Neutrophil (primary cell): ENCODE measurements at regions not wholly inside any gene's neighbourhood (a gene's known extent, or its start where the extent isn't known, plus 50 kb on each side); places are given as distances from the start of the nearest gene placed in this dataset.

Experiments used
- H3K27ac ChIP-seq: fragments of 200-600 bp; sonication (generic); 2 replicates; pipeline ENCODE4 v1.5.1; 2016; ENCODE audit warnings: mild to moderate bottlenecking, moderate library complexity
- H3K27me3 ChIP-seq: fragments of 200-600 bp; sonication (generic); 2 replicates; pipeline ENCODE4 v1.6.0; 2016; ENCODE audit warnings: mild to moderate bottlenecking
- H3K36me3 ChIP-seq: fragments of 200-600 bp; sonication (generic); 2 replicates; pipeline ENCODE4 v1.5.1; 2017
- H3K4me1 ChIP-seq, 2 experiments: fragments of 200-600 bp in 1 of 2; sonication (generic) in 1 of 2; 1 replicate in 1 of 2; 2 replicates in 1 of 2; pipeline versions ENCODE4 v1.5.1 to v1.6.1; 2013 to 2016; ENCODE audit warnings: low read depth in 1 of 2, low read length in 1 of 2, mild to moderate bottlenecking in 1 of 2, moderate library complexity in 1 of 2; ENCODE audit not compliant: control insufficient read depth in 1 of 2, insufficient read depth in 1 of 2
- H3K4me3 ChIP-seq, 2 experiments: fragments of 200-600 bp in 1 of 2; sonication (generic) in 1 of 2; 1 replicate in 1 of 2; 2 replicates in 1 of 2; pipeline ENCODE4 v1.5.1; 2013 to 2016; ENCODE audit warnings: low read depth in 1 of 2, low read length in 1 of 2, mild to moderate bottlenecking in 1 of 2, moderate library complexity in 1 of 2
- H3K9me3 ChIP-seq: fragments of 200-600 bp; sonication (generic); 2 replicates; pipeline ENCODE4 v1.5.1; 2016
- TF ChIP-seq, protein P1 (sequence below): fragments of 200-600 bp; sonication (generic); IDR thresholded peaks from 2 replicates; pipeline ENCODE4 v1.5.1; 2016; ENCODE audit warnings: antibody characterized with exemption

- no peaks in the 10 kb centered on the region for H3K4me1 ChIP-seq
- H3K27ac ChIP-seq = no peak overlapping the region
- H3K4me3 ChIP-seq = no peak overlapping the region
- no peaks in the 10 kb centered on the region for H3K27me3 ChIP-seq
- H3K9me3 ChIP-seq = no peaks in the 10 kb centered on the region
- TF ChIP-seq, protein P1, sequence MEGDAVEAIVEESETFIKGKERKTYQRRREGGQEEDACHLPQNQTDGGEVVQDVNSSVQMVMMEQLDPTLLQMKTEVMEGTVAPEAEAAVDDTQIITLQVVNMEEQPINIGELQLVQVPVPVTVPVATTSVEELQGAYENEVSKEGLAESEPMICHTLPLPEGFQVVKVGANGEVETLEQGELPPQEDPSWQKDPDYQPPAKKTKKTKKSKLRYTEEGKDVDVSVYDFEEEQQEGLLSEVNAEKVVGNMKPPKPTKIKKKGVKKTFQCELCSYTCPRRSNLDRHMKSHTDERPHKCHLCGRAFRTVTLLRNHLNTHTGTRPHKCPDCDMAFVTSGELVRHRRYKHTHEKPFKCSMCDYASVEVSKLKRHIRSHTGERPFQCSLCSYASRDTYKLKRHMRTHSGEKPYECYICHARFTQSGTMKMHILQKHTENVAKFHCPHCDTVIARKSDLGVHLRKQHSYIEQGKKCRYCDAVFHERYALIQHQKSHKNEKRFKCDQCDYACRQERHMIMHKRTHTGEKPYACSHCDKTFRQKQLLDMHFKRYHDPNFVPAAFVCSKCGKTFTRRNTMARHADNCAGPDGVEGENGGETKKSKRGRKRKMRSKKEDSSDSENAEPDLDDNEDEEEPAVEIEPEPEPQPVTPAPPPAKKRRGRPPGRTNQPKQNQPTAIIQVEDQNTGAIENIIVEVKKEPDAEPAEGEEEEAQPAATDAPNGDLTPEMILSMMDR = no peak
- no peaks in the 10 kb centered on the region for H3K36me3 ChIP-seq
Observed at GRCh38 chr12:97292588-97292987, 170.0 kb upstream of the RMST start.

GRCh38 chr12:97293541-97293940 is 169.1 kb upstream of the RMST start:
- TF ChIP-seq, protein P1 = no peak
- Histone ChIP-seq H3K4me1 (no peaks in the 10 kb centered on the region), H3K27me3 (no peaks in the 10 kb centered on the region), H3K27ac (no peak overlapping the region), H3K36me3 (no peaks in the 10 kb centered on the region), H3K4me3 (no peak overlapping the region), H3K9me3 (no peaks in the 10 kb centered on the region)

DNA sequence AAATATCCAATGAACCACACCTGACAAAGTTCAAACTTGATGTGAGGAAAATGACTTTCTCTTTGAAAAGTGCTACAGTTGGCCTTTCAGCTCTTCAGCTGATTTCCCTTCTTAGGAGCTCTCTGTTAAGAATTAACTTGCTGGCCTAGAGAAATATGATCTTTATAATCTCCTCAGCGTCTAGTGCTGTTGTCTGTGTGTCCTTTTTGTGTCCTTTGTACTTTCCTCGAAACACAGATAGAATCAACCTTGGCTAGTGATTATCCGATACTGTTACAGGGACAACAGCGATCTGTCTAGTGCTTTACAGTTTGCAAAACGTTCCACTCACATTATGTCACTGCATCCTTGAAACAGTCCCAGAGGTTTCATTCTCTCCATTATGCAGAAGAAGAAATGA is 162.8 kb upstream of the RMST start:
- Histone ChIP-seq H3K27ac (no peak overlapping the region), H3K36me3 (no peaks in the 10 kb centered on the region), H3K4me3 (no peak overlapping the region), H3K9me3 (no peaks in the 10 kb centered on the region), H3K27me3 (no peaks in the 10 kb centered on the region), H3K4me1 (no peaks in the 10 kb centered on the region)
- TF ChIP-seq, protein P1 = no peak

- TF ChIP-seq, protein P1 = no peak
- Histone ChIP-seq H3K4me1 (no peaks in the 10 kb centered on the region), H3K9me3 (no peaks in the 10 kb centered on the region), H3K27me3 (no peaks in the 10 kb centered on the region), H3K36me3 (no peaks in the 10 kb centered on the region), H3K27ac (no peak overlapping the region), H3K4me3 (no peak overlapping the region)
Observed at GRCh38 chr12:97300431-97300830, 162.2 kb upstream of the RMST start.

- Histone ChIP-seq H3K27ac (no peak overlapping the region), H3K27me3 (no peaks in the 10 kb centered on the region), H3K4me3 (no peak overlapping the region), H3K36me3 (no peaks in the 10 kb centered on the region), H3K4me1 (no peaks in the 10 kb centered on the region), H3K9me3 (no peaks in the 10 kb centered on the region)
- TF ChIP-seq, protein P1 = no peak
Observed at GRCh38 chr12:97300891-97301290, 161.7 kb upstream of the RMST start.

DNA sequence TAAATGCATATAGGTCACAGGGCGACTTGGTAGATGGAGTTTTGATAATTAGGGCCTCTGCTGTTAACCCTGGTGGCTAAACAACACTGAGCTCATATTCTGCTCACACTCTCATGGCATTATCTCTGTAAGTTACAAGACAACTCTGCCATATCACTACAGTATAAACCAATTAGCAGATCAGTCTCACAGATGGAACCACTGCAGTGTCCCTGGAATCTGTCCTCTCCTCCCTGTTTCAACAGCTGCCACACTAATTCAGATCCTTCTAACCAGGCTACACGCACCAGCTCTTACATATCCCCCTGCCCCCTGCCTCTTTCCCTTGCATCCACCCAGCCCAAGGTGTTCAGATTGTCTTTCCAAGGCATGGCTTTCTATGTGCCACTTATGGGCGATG is 161.0 kb upstream of the RMST start:
- no peaks in the 10 kb centered on the region for H3K27me3 ChIP-seq
- no peak overlapping the region for H3K27ac ChIP-seq
- H3K4me3 ChIP-seq = no peak overlapping the region
- H3K4me1 ChIP-seq = no peaks in the 10 kb centered on the region
- TF ChIP-seq, protein P1 = no peak
- H3K36me3 ChIP-seq = no peaks in the 10 kb centered on the region
- H3K9me3 ChIP-seq = no peaks in the 10 kb centered on the region
